HS-5 (cell line): ENCODE measurements at regions not wholly inside any gene's neighbourhood (a gene's known extent, or its start where the extent isn't known, plus 50 kb on each side); places are given as distances from the start of the nearest gene placed in this dataset.

Source experiments
- DNase-seq: peaks from one replicate; pipeline ENCODE4 v3.0.0-alpha.2; 2012; ENCODE audit warnings: low read depth

GRCh38 chr7:33661430-33662160, 243.7 kb upstream of the BMPER start:
- no peak for DNase-seq

GRCh38 chr7:33666531-33666930, 238.8 kb upstream of the BMPER start:
- DNase-seq, result peak; percentile 26

GRCh38 chr7:33667196-33667595, 238.1 kb upstream of the BMPER start:
- no peak for DNase-seq

GRCh38 chr7:33669251-33669670, 236.1 kb upstream of the BMPER start:
- DNase-seq, result no peak

- no peak for DNase-seq
These were observed 233.6 kb upstream of the BMPER start for GRCh38 chr7:33671531-33672262.

GRCh38 chr7:33673029-33673700, 232.2 kb upstream of the BMPER start:
- DNase-seq, result no peak

- DNase-seq, result no peak
These were observed 230.4 kb upstream of the BMPER start for GRCh38 chr7:33674804-33675411.

- DNase-seq, result peak; percentile 47
These were observed 227.8 kb upstream of the BMPER start for GRCh38 chr7:33677556-33677955.

GRCh38 chr7:33678569-33679335, 226.6 kb upstream of the BMPER start:
- DNase-seq, result no peak

GRCh38 chr7:33680682-33681081, 224.7 kb upstream of the BMPER start:
- DNase-seq, result no peak

GRCh38 chr7:33685503-33685902, 219.8 kb upstream of the BMPER start:
- no peak for DNase-seq

GRCh38 chr7:33685981-33686683, 219.2 kb upstream of the BMPER start:
- DNase-seq, result no peak

GRCh38 chr7:33687625-33688024, 217.7 kb upstream of the BMPER start:
- no peak for DNase-seq

GRCh38 chr7:33691180-33691579, 214.2 kb upstream of the BMPER start:
- DNase-seq, result no peak

- peak; percentile 64 for DNase-seq
These were observed 212.4 kb upstream of the BMPER start for GRCh38 chr7:33692956-33693355.

GRCh38 chr7:33694006-33694405, 211.3 kb upstream of the BMPER start:
- no peak for DNase-seq

GRCh38 chr7:33697616-33698015, 207.7 kb upstream of the BMPER start:
- DNase-seq, result no peak

GRCh38 chr7:33698041-33698440, 207.3 kb upstream of the BMPER start:
- no peak for DNase-seq

GRCh38 chr7:33698692-33699128, 206.6 kb upstream of the BMPER start:
- no peak for DNase-seq

GRCh38 chr7:33700001-33700899, 205.1 kb upstream of the BMPER start:
- no peak for DNase-seq
